H9 (cell line): ENCODE measurements at regions not wholly inside any gene's neighbourhood (a gene's known extent, or its start where the extent isn't known, plus 50 kb on each side); places are given as distances from the start of the nearest gene placed in this dataset.
"Not testable (repeated sequence)": the region's sequence is repeated elsewhere in the genome, so short reads cannot be mapped to it uniquely, and the experiment has no call there.

Experiments used
- DNase-seq: peaks from one replicate; pipeline ENCODE4 v3.0.0-alpha.2; 2017
- H2AFZ ChIP-seq: one replicate; pipeline ENCODE4 v1.6.1; 2013; ENCODE audit warnings: mild to moderate bottlenecking, low read length, control low read depth, moderate library complexity
- H2AK5ac ChIP-seq: 2 replicates; pipeline ENCODE4 v1.6.1; 2013; ENCODE audit warnings: low read length, control low read depth, mixed read lengths; ENCODE audit not compliant: insufficient read length
- H2BK120ac ChIP-seq: one replicate; pipeline ENCODE4 v1.6.1; 2013; ENCODE audit warnings: low read depth, mild to moderate bottlenecking, low read length, control low read depth, inconsistent platforms; ENCODE audit not compliant: poor library complexity, severe bottlenecking
- H2BK12ac ChIP-seq: 2 replicates; pipeline ENCODE4 v1.6.1; 2013; ENCODE audit warnings: low read length, control low read depth, mixed read lengths, low read depth; ENCODE audit not compliant: insufficient read length
- H2BK15ac ChIP-seq: 2 replicates; pipeline ENCODE4 v1.6.1; 2013; ENCODE audit warnings: low read depth, low read length, control low read depth
- H2BK20ac ChIP-seq: one replicate; pipeline ENCODE4 v1.6.1; 2013; ENCODE audit warnings: low read depth, mild to moderate bottlenecking, low read length, control low read depth, inconsistent platforms; ENCODE audit not compliant: poor library complexity, severe bottlenecking
- H2BK5ac ChIP-seq: 2 replicates; pipeline ENCODE4 v1.6.1; 2013; ENCODE audit warnings: low read length, control low read depth, mixed read lengths; ENCODE audit not compliant: insufficient read length
- H3K14ac ChIP-seq: 2 replicates; pipeline ENCODE4 v1.6.1; 2013; ENCODE audit warnings: low read length, control low read depth; ENCODE audit not compliant: insufficient read depth
- H3K18ac ChIP-seq: 2 replicates; pipeline ENCODE4 v1.6.1; 2013; ENCODE audit warnings: low read depth, mild to moderate bottlenecking, mixed read lengths, low read length, control low read depth; ENCODE audit not compliant: insufficient read length
- H3K23ac ChIP-seq: 2 replicates; pipeline ENCODE4 v1.6.1; 2013; ENCODE audit warnings: low read length, control low read depth, mixed read lengths, low read depth; ENCODE audit not compliant: insufficient read length
- H3K23me2 ChIP-seq: 2 replicates; pipeline ENCODE4 v1.6.1; 2013; ENCODE audit warnings: low read depth, mild to moderate bottlenecking, mixed read lengths, low read length, control low read depth; ENCODE audit not compliant: insufficient read length, poor library complexity, severe bottlenecking
- H3K27ac ChIP-seq: 2 replicates; pipeline ENCODE4 v1.5.1; 2013; ENCODE audit warnings: low read length, control low read depth, mixed read lengths, low read depth; ENCODE audit not compliant: insufficient read length
- H3K27me3 ChIP-seq: 2 replicates; pipeline ENCODE4 v1.6.1; 2013; ENCODE audit warnings: low read length, control low read depth, inconsistent platforms; ENCODE audit not compliant: insufficient read depth
- H3K4ac ChIP-seq: 2 replicates; pipeline ENCODE4 v1.6.1; 2013; ENCODE audit warnings: low read depth, mild to moderate bottlenecking, control low read depth, inconsistent platforms, low read length, moderate library complexity
- H3K4me1 ChIP-seq: 2 replicates; pipeline ENCODE4 v1.6.1; 2013; ENCODE audit warnings: low read length, control low read depth, inconsistent platforms; ENCODE audit not compliant: insufficient read depth
- H3K4me2 ChIP-seq: 2 replicates; pipeline ENCODE4 v1.6.1; 2013; ENCODE audit warnings: low read length, control low read depth, mixed read lengths; ENCODE audit not compliant: insufficient read length, insufficient read depth
- H3K56ac ChIP-seq: 2 replicates; pipeline ENCODE4 v1.6.1; 2013; ENCODE audit warnings: low read depth, mild to moderate bottlenecking, mixed read lengths, low read length, control low read depth; ENCODE audit not compliant: insufficient read length
- H3K79me1 ChIP-seq: 2 replicates; pipeline ENCODE4 v1.6.1; 2013; ENCODE audit warnings: low read depth, mild to moderate bottlenecking, moderate library complexity, low read length, control low read depth, inconsistent platforms; ENCODE audit not compliant: insufficient read depth, poor library complexity, severe bottlenecking
- H3K79me2 ChIP-seq: 2 replicates; pipeline ENCODE4 v1.6.1; 2013; ENCODE audit warnings: low read length, control low read depth, inconsistent platforms; ENCODE audit not compliant: insufficient read depth
- H3K9ac ChIP-seq: 2 replicates; pipeline ENCODE4 v1.6.1; 2013; ENCODE audit warnings: low read length, control low read depth, mixed read lengths; ENCODE audit not compliant: insufficient read length; ENCODE audit errors: extremely low read depth
- H3K9me3 ChIP-seq: one replicate; pipeline ENCODE4 v1.6.1; 2013; ENCODE audit warnings: low read depth, low read length, inconsistent platforms; ENCODE audit not compliant: control insufficient read depth
- H3T11ph ChIP-seq: one replicate; pipeline ENCODE4 v1.6.1; 2013; ENCODE audit warnings: mild to moderate bottlenecking, low read length, control low read depth, inconsistent platforms
- H4K20me1 ChIP-seq: one replicate; pipeline ENCODE4 v1.6.1; 2013; ENCODE audit not compliant: control insufficient read depth, insufficient read length, insufficient read depth
- H4K5ac ChIP-seq: 2 replicates; pipeline ENCODE4 v1.6.1; 2013; ENCODE audit warnings: low read depth, mild to moderate bottlenecking, mixed read lengths, low read length, control low read depth; ENCODE audit not compliant: insufficient read length
- H4K8ac ChIP-seq: replicated peaks from 2 replicates; pipeline ENCODE4 v1.6.1; 2013; ENCODE audit warnings: low read length, control low read depth, mixed read lengths, low read depth; ENCODE audit not compliant: insufficient read length
- H4K91ac ChIP-seq: 2 replicates; pipeline ENCODE4 v1.6.1; 2013; ENCODE audit warnings: low read depth, mild to moderate bottlenecking, moderate library complexity, mixed read lengths, low read length, control low read depth; ENCODE audit not compliant: insufficient read length
- H3K27ac Mint-ChIP-seq, 3 experiments: 2 replicates in 2 of 3; 3 replicates in 1 of 3; pipeline ENCODE4 v1.8.0; 2020 to 2021; ENCODE audit warnings: mixed read lengths in 3 of 3, mild to moderate bottlenecking in 1 of 3, moderate library complexity in 1 of 3
- H3K27me3 Mint-ChIP-seq: 2 replicates; pipeline ENCODE4 v1.8.0; 2021; ENCODE audit warnings: low read depth, mild to moderate bottlenecking, moderate library complexity, mixed read lengths
- H3K36me3 Mint-ChIP-seq, 3 experiments: 2 replicates in 2 of 3; 3 replicates in 1 of 3; pipeline ENCODE4 v1.8.0; 2020 to 2021; ENCODE audit warnings: low read depth in 3 of 3, mixed read lengths in 3 of 3; ENCODE audit not compliant: insufficient read depth in 1 of 3
- H3K4me1 Mint-ChIP-seq, 2 experiments: 2 replicates each; pipeline ENCODE4 v1.8.0; 2020; ENCODE audit warnings: mixed read lengths in 2 of 2
- H3K4me3 Mint-ChIP-seq, 2 experiments: 2 replicates in 1 of 2; 3 replicates in 1 of 2; pipeline ENCODE4 v1.8.0; 2020 to 2021; ENCODE audit warnings: mild to moderate bottlenecking in 2 of 2, mixed read lengths in 2 of 2, moderate library complexity in 1 of 2
- H3K9me3 Mint-ChIP-seq, 2 experiments: 2 replicates in 1 of 2; 3 replicates in 1 of 2; pipeline ENCODE4 v1.8.0; 2020; ENCODE audit warnings: mild to moderate bottlenecking in 2 of 2, mixed read lengths in 2 of 2, moderate library complexity in 1 of 2
- WGBS: extraction: QIAGEN DNeasy Blood & Tissue Kit; methylation state at CpG from one replicate; pipeline ENCODE4 v1.1.7; 2013; ENCODE audit warnings: missing lambda C conversion rate, low lambda C conversion rate, mixed read lengths; ENCODE audit not compliant: insufficient read length; ENCODE audit errors: extremely low coverage; 5-methylcytosine and 5-hydroxymethylcytosine counted together

DNA sequence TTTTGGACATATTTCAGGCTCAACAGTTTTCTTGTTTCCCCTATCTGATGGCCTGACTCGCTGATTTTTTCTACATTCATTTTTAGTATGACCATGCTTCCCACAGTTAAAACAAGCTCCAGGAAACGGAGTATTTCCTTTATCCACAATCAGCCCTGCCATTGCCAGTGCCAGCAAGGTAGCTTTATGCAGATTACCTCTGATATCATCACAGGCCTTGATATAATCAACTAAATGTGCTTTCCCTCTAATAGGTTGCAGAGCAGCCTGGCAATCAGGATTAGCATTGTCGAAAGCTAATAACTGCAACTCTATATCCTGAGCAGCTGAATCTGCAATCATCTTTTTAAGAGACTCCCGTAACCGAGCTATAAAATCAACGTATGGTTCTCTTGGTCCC, 57.1 kb upstream of the FMNL2 start:
- H3K9ac ChIP-seq, H2BK15ac ChIP-seq, H2AK5ac ChIP-seq, H2BK12ac ChIP-seq, H3T11ph ChIP-seq, H3K79me2 ChIP-seq, H4K5ac ChIP-seq, H4K8ac ChIP-seq, H2AFZ ChIP-seq, H3K79me1 ChIP-seq, H3K14ac ChIP-seq, H2BK5ac ChIP-seq, H2BK20ac ChIP-seq, H2BK120ac ChIP-seq, H3K56ac ChIP-seq, H3K4me1 ChIP-seq, H3K4me3 Mint-ChIP-seq, H4K91ac ChIP-seq, H3K27me3 Mint-ChIP-seq, H3K4me1 Mint-ChIP-seq, DNase-seq, H3K18ac ChIP-seq, H3K27ac Mint-ChIP-seq, H3K9me3 ChIP-seq, H4K20me1 ChIP-seq, H3K23ac ChIP-seq, H3K4ac ChIP-seq, H3K27me3 ChIP-seq, H3K23me2 ChIP-seq, H3K4me2 ChIP-seq, H3K27ac ChIP-seq: not testable (repeated sequence)
- no CpG with 5 or more reads among the region's 6 CpGs for WGBS
- peaks cover 15 to 41% (median 25%) of the 10 kb centered on the region in 3 experiments for H3K36me3 Mint-ChIP-seq
- peaks cover 50 to 56% of the 10 kb centered on the region in 2 experiments for H3K9me3 Mint-ChIP-seq
